Adrenal gland (tissue), 5 donors: ENCODE measurements at regions not wholly inside any gene's neighbourhood (a gene's known extent, or its start where the extent isn't known, plus 50 kb on each side); places are given as distances from the start of the nearest gene placed in this dataset.

ENCODE experiments used
- POLR2A ChIP-seq, 2 donors: fragments of 450-650 bp; IDR thresholded peaks; one replicate each; pipeline ENCODE4 v1.6.1; 2017; ENCODE audit warnings: antibody characterized with exemption in 2 of 2, mild to moderate bottlenecking in 2 of 2, moderate library complexity in 1 of 2
- TF ChIP-seq, protein P1 (sequence below), 6 experiments: fragments of 450-650 bp in 4 of 6; fragments of 200-600 bp in 2 of 6; sonication (generic) in 1 of 6; IDR thresholded peaks; 1 replicate in 5 of 6; 2 replicates in 1 of 6; pipeline versions ENCODE4 v1.5.1 to v1.8.0; 2016 to 2021; ENCODE audit warnings: antibody characterized with exemption in 6 of 6, mild to moderate bottlenecking in 2 of 6, moderate library complexity in 1 of 6
- donor health status: DM: no; HTN: no; CAD: no.

GRCh38 chr16:9417898-9418297 is 326.5 kb downstream of the HAPSTR1 start:
- TF ChIP-seq, protein P1, sequence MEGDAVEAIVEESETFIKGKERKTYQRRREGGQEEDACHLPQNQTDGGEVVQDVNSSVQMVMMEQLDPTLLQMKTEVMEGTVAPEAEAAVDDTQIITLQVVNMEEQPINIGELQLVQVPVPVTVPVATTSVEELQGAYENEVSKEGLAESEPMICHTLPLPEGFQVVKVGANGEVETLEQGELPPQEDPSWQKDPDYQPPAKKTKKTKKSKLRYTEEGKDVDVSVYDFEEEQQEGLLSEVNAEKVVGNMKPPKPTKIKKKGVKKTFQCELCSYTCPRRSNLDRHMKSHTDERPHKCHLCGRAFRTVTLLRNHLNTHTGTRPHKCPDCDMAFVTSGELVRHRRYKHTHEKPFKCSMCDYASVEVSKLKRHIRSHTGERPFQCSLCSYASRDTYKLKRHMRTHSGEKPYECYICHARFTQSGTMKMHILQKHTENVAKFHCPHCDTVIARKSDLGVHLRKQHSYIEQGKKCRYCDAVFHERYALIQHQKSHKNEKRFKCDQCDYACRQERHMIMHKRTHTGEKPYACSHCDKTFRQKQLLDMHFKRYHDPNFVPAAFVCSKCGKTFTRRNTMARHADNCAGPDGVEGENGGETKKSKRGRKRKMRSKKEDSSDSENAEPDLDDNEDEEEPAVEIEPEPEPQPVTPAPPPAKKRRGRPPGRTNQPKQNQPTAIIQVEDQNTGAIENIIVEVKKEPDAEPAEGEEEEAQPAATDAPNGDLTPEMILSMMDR (IDR thresholded peaks at IDR 0.05): no peak
- no peak for TF ChIP-seq POLR2A (IDR thresholded peaks at IDR 0.05)
